ENCODE measurements at regions not wholly inside any gene's neighbourhood (a gene's known extent, or its start where the extent isn't known, plus 50 kb on each side); places are given as distances from the start of the nearest gene placed in this dataset.

DNA sequence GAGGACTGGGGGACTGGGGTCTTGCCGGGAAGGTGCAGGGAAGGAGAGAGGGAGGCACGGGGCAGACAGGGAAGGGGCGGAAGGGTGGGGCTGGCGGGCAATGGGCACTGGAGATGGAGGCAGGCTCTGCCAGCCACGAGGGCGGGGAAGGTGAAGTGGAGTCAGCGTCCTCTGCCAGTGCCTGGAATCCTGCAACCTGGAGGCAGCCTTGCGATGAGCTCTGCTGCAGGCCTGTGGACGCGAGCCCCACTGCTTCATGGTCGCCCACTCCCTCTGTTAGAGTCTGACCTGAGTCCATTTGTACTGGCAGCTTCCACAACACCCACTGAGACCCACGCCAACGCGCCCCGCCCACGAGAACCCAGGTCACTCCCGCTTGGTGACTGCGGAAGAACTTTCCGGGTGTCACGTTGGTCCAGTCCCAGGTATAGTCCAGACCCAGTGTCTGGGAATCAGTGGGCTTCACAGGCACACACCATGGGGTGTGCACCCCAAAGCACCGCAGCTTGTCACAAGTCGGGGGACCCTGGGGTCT lies 106.4 kb upstream of the PPP1R26 start:
- no peak overlapping the region for H3K4me3 ChIP-seq
- no peaks in the 10 kb centered on the region for H3K9me3 ChIP-seq (ENCODE audit: low read depth, low read length)

DNA sequence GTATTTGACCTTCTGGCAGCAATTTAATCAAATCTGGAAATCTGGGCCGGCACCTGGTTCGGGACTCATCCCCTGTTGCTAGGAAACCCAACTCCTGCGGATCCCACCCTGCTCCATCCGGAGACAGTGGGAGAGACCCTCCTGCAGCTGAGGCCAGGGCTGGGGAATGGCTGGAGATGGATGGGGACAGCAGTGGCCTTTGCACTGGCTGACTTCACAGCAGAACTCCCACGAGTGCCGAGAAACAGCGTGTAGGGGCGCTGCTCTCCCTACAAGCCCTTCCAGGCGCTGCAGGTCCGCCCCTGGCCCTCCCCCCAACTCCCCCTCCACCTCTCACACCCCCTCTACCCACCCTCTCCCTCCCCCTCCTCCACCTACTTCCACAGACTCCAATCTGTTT lies 105.8 kb upstream of the PPP1R26 start:
- Histone ChIP-seq H3K4me3 (no peak overlapping the region), H3K9ac (ENCODE audit: insufficient read length) (no peak overlapping the region), H3K27ac (no peak overlapping the region), H3K36me3 (ENCODE audit: insufficient read depth, low read length) (no peaks in the 10 kb centered on the region), H3K9me3 (ENCODE audit: low read depth, low read length) (no peaks in the 10 kb centered on the region)
- TF ChIP-seq POLR2AphosphoS5 (IDR thresholded peaks at IDR 0.05; ENCODE audit: borderline replicate concordance, low read depth, low read length), result no peak
- TF ChIP-seq FOXP2 (optimal IDR thresholded peaks at IDR 0.05; ENCODE audit: control extremely low read depth, extremely low read length, insufficient read depth), result no peak
- TF ChIP-seq EZH2 (IDR thresholded peaks at IDR 0.05), result no peak
- DNase-seq (ENCODE audit: low read depth, low spot score), result no peak

More for the DNA sequence above, 106.4 kb upstream of the PPP1R26 start:
- H3K27ac ChIP-seq, result no peak overlapping the region
- no peak for DNase-seq (ENCODE audit: low read depth, low spot score)
- H3K36me3 ChIP-seq (ENCODE audit: insufficient read depth, low read length), result no peaks in the 10 kb centered on the region
- no peak overlapping the region for H3K9ac ChIP-seq (ENCODE audit: insufficient read length)
- TF ChIP-seq FOXP2 (optimal IDR thresholded peaks at IDR 0.05; ENCODE audit: control extremely low read depth, extremely low read length, insufficient read depth) (no peak), POLR2AphosphoS5 (IDR thresholded peaks at IDR 0.05; ENCODE audit: borderline replicate concordance, low read depth, low read length) (no peak), EZH2 (IDR thresholded peaks at IDR 0.05) (no peak)

DNA sequence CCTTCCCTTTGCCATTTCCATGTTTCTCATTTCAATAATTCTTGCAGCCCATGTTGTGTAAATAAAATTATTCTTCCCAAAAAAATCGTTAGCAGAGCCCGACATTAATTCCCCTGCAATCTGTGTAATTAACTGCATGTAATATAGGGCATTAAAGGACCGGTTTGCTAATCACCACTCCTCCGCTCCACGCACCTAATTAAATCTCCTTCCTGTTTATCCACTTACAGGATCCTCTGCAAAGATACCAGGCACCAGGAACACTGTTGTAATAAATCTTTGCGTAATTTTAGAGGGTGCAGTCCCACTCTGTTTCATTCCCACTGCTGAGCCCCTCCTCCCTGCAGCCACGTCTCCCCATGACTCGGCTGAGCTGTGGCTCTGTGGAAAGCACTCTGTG lies 105.0 kb upstream of the PPP1R26 start:
- no peak for DNase-seq (ENCODE audit: low read depth, low spot score)
- Histone ChIP-seq H3K27ac (no peak overlapping the region), H3K4me3 (no peak overlapping the region), H3K9ac (ENCODE audit: insufficient read length) (no peak overlapping the region), H3K36me3 (ENCODE audit: insufficient read depth, low read length) (no peaks in the 10 kb centered on the region), H3K9me3 (ENCODE audit: low read depth, low read length) (no peaks in the 10 kb centered on the region)
- TF ChIP-seq EZH2 (IDR thresholded peaks at IDR 0.05) (no peak), FOXP2 (optimal IDR thresholded peaks at IDR 0.05; ENCODE audit: control extremely low read depth, extremely low read length, insufficient read depth) (no peak), POLR2AphosphoS5 (IDR thresholded peaks at IDR 0.05; ENCODE audit: borderline replicate concordance, low read depth, low read length) (no peak)

DNA sequence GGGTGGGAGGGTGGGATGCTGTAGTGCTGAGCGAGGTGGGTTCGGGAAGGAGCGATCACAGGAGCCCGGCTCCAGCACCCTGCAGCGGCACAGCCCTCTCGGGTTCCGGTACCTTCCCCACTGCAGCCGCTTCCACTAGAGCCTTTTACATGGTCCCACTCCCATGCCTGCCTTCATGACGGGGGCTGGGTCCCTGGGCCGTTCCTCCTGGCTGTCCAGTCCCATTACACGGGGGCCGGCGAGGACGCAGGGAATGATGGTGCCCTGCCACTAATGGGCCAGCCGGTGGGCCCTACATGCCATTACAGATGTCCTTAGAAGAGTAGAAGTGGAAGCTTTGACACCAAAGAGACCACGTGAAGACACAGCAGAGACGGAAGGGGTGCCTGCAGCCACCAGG lies 104.6 kb upstream of the PPP1R26 start:
- no peak overlapping the region for H3K9ac ChIP-seq (ENCODE audit: insufficient read length)
- H3K27ac ChIP-seq, result no peak overlapping the region
- no peak overlapping the region for H3K4me3 ChIP-seq
- no peaks in the 10 kb centered on the region for H3K36me3 ChIP-seq (ENCODE audit: insufficient read depth, low read length)
- no peak for DNase-seq (ENCODE audit: low read depth, low spot score)
- TF ChIP-seq FOXP2 (optimal IDR thresholded peaks at IDR 0.05; ENCODE audit: control extremely low read depth, extremely low read length, insufficient read depth), result no peak
- TF ChIP-seq EZH2 (IDR thresholded peaks at IDR 0.05), result no peak
- no peaks in the 10 kb centered on the region for H3K9me3 ChIP-seq (ENCODE audit: low read depth, low read length)

DNA sequence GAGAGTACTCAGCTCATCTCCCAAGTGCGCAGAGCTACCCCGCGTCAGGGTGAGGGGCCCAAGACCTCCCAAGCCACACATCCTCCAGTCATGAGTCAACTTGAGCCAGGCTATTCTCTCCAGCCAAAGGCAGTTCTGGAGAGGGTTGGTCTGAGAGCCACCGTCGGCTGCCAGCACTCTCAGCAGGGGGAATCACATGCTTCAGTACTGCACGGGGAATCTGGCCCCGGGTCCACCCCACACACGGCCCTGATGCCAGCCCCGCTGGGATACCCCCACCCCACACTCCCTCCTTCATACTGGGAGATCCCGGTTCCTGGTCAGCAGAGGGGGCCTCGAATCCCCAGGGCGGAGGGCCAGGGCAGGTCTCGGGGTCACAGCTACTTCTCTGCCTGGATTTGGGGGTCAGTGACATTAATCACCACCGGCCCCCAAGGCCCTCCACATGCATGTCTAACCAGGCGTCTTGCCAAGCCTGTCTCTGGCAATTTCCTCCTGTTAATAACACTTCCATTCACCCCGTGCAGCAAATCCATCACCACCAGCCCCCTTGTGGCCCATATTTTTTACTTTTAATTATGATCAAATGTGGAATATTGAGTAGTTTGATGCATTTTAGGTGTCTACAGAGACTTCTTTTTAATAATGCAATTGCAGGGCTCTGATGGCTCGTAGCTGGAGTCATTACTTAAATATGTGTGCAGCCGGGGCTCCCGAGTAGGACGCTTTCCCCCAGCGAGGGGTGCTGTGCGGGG lies 102.9 kb upstream of the PPP1R26 start:
- Histone ChIP-seq H3K9me3 (ENCODE audit: low read depth, low read length) (no peaks in the 10 kb centered on the region), H3K36me3 (ENCODE audit: insufficient read depth, low read length) (no peaks in the 10 kb centered on the region), H3K27ac (no peak overlapping the region), H3K4me3 (no peak overlapping the region), H3K9ac (ENCODE audit: insufficient read length) (no peak overlapping the region)
- DNase-seq (ENCODE audit: low read depth, low spot score), result no peak
- TF ChIP-seq FOXP2 (optimal IDR thresholded peaks at IDR 0.05; ENCODE audit: control extremely low read depth, extremely low read length, insufficient read depth) (no peak), POLR2AphosphoS5 (IDR thresholded peaks at IDR 0.05; ENCODE audit: borderline replicate concordance, low read depth, low read length) (no peak), EZH2 (IDR thresholded peaks at IDR 0.05) (no peak)

DNA sequence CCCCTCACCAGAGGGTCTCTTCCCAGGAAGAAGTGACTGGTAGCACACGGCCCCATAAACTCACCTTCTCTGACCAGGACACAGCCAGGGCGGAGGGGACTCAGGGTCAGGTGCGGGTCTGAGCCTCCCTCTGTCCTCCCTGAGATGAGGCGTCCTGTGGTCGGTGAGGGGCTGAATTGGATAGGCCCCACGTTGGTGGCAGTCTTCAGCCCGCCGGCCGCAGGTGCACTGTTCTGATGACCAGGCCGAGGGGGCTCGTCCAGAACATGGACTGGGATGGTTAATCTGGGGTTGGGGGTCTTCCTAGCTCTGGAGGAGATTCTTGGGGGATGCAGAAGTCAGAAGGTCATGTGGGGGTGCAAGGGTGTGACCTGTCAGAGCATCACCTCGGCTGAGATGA lies 102.2 kb upstream of the PPP1R26 start:
- Histone ChIP-seq H3K27ac (no peak overlapping the region), H3K9ac (ENCODE audit: insufficient read length) (no peak overlapping the region), H3K4me3 (no peak overlapping the region), H3K9me3 (ENCODE audit: low read depth, low read length) (no peaks in the 10 kb centered on the region), H3K36me3 (ENCODE audit: insufficient read depth, low read length) (no peaks in the 10 kb centered on the region)
- TF ChIP-seq EZH2 (IDR thresholded peaks at IDR 0.05) (no peak), FOXP2 (optimal IDR thresholded peaks at IDR 0.05; ENCODE audit: control extremely low read depth, extremely low read length, insufficient read depth) (no peak), POLR2AphosphoS5 (IDR thresholded peaks at IDR 0.05; ENCODE audit: borderline replicate concordance, low read depth, low read length) (no peak)
- DNase-seq (ENCODE audit: low read depth, low spot score), result no peak

DNA sequence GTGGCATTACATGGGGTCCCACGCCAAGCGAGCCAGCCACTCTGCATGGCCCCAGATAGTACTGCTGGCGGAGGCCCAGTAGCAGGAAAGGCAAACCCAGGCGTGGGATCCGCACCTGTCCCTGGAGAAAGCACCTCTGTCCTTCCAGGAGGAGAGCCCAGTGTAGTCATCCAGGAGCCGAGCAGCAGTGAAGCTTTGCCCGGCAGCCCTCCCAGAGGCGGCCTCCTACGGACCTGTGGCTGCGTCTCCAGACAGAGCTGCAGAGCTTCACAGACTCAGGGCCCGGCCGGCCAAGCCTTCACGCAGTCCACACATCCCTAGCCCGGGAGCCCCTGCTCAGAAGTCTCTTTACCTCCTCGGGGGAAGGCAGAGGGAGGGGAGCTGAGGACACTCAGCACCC lies 100.8 kb upstream of the PPP1R26 start:
- no peak for DNase-seq (ENCODE audit: low read depth, low spot score)
- no peak for TF ChIP-seq POLR2AphosphoS5 (IDR thresholded peaks at IDR 0.05; ENCODE audit: borderline replicate concordance, low read depth, low read length)
- TF ChIP-seq EZH2 (IDR thresholded peaks at IDR 0.05), result no peak
- TF ChIP-seq FOXP2 (optimal IDR thresholded peaks at IDR 0.05; ENCODE audit: control extremely low read depth, extremely low read length, insufficient read depth), result no peak
- no peak overlapping the region for H3K9ac ChIP-seq (ENCODE audit: insufficient read length)

DNA sequence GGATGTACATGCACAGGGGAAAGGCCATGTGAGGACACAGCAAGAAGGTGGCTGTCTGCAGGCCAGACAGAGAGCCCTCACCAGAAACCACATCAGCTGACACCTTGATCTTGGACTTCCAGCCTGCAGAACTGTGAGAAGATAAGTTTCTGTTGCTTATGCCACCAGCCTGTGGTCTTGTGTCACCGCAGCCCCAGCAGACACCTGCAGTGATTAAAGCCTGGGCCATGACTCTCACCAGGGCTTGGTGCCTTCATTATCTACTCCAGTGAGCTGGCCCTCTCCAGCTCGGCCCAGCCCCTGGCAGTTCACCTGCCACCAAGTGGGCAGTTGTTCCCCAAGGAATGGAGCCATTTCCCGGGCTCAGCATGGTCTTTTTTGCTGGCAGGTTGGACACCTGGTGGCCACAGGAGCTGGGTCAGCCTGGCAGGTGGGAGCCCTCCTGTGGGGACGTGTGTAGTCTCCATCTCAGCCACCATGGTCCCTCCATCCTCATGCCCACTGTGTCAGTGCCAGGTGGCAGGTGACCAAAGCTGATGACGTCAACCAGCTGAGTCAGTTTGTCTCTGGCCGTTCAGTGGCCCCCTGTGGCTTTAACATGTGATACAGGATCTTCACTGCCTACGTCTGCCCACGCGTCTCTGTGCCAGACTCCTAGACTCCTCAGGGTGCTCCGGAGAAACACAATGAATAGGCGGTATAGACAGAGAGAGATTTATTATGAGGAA lies 99.9 kb upstream of the PPP1R26 start:
- no peak overlapping the region for H3K9ac ChIP-seq (ENCODE audit: insufficient read length)
- no peaks in the 10 kb centered on the region for H3K36me3 ChIP-seq (ENCODE audit: insufficient read depth, low read length)
- no peak overlapping the region for H3K27ac ChIP-seq
- DNase-seq (ENCODE audit: low read depth, low spot score), result no peak
- H3K4me3 ChIP-seq, result no peak overlapping the region
- no peaks in the 10 kb centered on the region for H3K9me3 ChIP-seq (ENCODE audit: low read depth, low read length)
- TF ChIP-seq FOXP2 (optimal IDR thresholded peaks at IDR 0.05; ENCODE audit: control extremely low read depth, extremely low read length, insufficient read depth) (no peak), POLR2AphosphoS5 (IDR thresholded peaks at IDR 0.05; ENCODE audit: borderline replicate concordance, low read depth, low read length) (no peak), EZH2 (IDR thresholded peaks at IDR 0.05) (no peak)

More for the DNA sequence above, 100.8 kb upstream of the PPP1R26 start:
- Histone ChIP-seq H3K27ac (no peak overlapping the region), H3K4me3 (no peak overlapping the region), H3K36me3 (ENCODE audit: insufficient read depth, low read length) (no peaks in the 10 kb centered on the region), H3K9me3 (ENCODE audit: low read depth, low read length) (no peaks in the 10 kb centered on the region)

Data from SK-N-MC (cell line).